ENCODE measurements at regions not wholly inside any gene's neighbourhood (a gene's known extent, or its start where the extent isn't known, plus 50 kb on each side); places are given as distances from the start of the nearest gene placed in this dataset.

DNA sequence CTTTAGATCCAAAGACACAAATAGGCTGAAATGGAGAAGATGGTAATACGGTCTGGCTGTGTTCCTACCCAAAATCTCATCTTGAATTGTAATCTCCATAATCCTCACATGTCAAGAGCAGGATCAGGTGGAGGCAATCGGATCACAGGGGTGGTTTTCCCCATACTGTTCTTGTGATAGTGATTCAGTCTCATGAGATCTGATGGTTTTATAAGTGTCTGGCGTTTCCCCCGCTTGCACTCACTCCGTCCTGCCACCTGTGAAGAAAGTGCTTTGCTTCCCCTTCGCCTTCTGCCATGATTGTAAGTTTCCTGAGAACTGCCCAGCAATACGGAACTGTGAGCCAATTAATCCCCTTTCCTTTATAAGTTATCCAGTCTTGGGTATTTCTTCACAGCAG lies 1795.5 kb upstream of the FLRT2 start:
- TF ChIP-seq, protein P1, sequence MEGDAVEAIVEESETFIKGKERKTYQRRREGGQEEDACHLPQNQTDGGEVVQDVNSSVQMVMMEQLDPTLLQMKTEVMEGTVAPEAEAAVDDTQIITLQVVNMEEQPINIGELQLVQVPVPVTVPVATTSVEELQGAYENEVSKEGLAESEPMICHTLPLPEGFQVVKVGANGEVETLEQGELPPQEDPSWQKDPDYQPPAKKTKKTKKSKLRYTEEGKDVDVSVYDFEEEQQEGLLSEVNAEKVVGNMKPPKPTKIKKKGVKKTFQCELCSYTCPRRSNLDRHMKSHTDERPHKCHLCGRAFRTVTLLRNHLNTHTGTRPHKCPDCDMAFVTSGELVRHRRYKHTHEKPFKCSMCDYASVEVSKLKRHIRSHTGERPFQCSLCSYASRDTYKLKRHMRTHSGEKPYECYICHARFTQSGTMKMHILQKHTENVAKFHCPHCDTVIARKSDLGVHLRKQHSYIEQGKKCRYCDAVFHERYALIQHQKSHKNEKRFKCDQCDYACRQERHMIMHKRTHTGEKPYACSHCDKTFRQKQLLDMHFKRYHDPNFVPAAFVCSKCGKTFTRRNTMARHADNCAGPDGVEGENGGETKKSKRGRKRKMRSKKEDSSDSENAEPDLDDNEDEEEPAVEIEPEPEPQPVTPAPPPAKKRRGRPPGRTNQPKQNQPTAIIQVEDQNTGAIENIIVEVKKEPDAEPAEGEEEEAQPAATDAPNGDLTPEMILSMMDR (conservative IDR thresholded peaks at IDR 0.05; ENCODE audit: low read length), result no peak
- no peak for TF ChIP-seq EZH2phosphoT487 (IDR thresholded peaks at IDR 0.05; ENCODE audit: borderline replicate concordance, low read depth, low read length)

Data from OCI-LY7 (cell line).